HG02852 (cell line): ENCODE measurements at regions not wholly inside any gene's neighbourhood (a gene's known extent, or its start where the extent isn't known, plus 50 kb on each side); places are given as distances from the start of the nearest gene placed in this dataset.

Experiments used
- ATAC-seq: cut with Tn5 transposase; IDR thresholded peaks from one replicate; pipeline ENCODE4 v1.9.1; 2021; ENCODE audit warnings: mild to moderate bottlenecking, moderate library complexity; ENCODE audit not compliant: unreplicated experiment

GRCh38 chr12:62133440-62133839 lies 126.8 kb upstream of the USP15 start:
- no peak for ATAC-seq

- no peak for ATAC-seq
Observed at GRCh38 chr12:62135553-62136200, 124.5 kb upstream of the USP15 start.

GRCh38 chr12:62136496-62136895 lies 123.7 kb upstream of the USP15 start:
- ATAC-seq: no peak

GRCh38 chr12:62138527-62138926 lies 121.7 kb upstream of the USP15 start:
- ATAC-seq: no peak

GRCh38 chr12:62146318-62146717 lies 113.9 kb upstream of the USP15 start:
- ATAC-seq: no peak

GRCh38 chr12:62158013-62158412 lies 102.2 kb upstream of the USP15 start:
- ATAC-seq: no peak

- ATAC-seq: no peak
Observed at GRCh38 chr12:62158461-62159360, 101.5 kb upstream of the USP15 start.

- ATAC-seq: no peak
Observed at GRCh38 chr12:62162214-62162613, 98.0 kb upstream of the USP15 start.

- no peak for ATAC-seq
Observed at GRCh38 chr12:62163368-62163767, 96.8 kb upstream of the USP15 start.

- no peak for ATAC-seq
Observed at GRCh38 chr12:62164036-62164435, 96.2 kb upstream of the USP15 start.

- no peak for ATAC-seq
Observed at GRCh38 chr12:62166525-62166924, 93.7 kb upstream of the USP15 start.

- ATAC-seq: no peak
Observed at GRCh38 chr12:62168411-62168810, 91.8 kb upstream of the USP15 start.

GRCh38 chr12:62170241-62170640 lies 90.0 kb upstream of the USP15 start:
- no peak for ATAC-seq

GRCh38 chr12:62190689-62191490 lies 69.3 kb upstream of the USP15 start:
- no peak for ATAC-seq

- no peak for ATAC-seq
Observed at GRCh38 chr12:62191491-62192179, 68.6 kb upstream of the USP15 start.

GRCh38 chr12:62192180-62192902 lies 67.9 kb upstream of the USP15 start:
- ATAC-seq: peak; percentile 88

GRCh38 chr12:62192903-62193250 lies 67.3 kb upstream of the USP15 start:
- peak; percentile 8 for ATAC-seq

GRCh38 chr12:62194031-62194430 lies 66.2 kb upstream of the USP15 start:
- ATAC-seq: no peak

- ATAC-seq: no peak
Observed at GRCh38 chr12:62194616-62195015, 65.6 kb upstream of the USP15 start.

- ATAC-seq: peak; percentile 54
Observed at GRCh38 chr12:62196146-62196545, 64.1 kb upstream of the USP15 start.
